ENCODE measurements at regions not wholly inside any gene's neighbourhood (a gene's known extent, or its start where the extent isn't known, plus 50 kb on each side); places are given as distances from the start of the nearest gene placed in this dataset.

GRCh38 chr5:164967354-164967753, 1461.9 kb downstream of the MAT2B start:
- Histone ChIP-seq H3K4me1 (no peaks in the 10 kb centered on the region), H3K27ac (no peak overlapping the region), H3K27me3 (replicated peaks in 1 of 7) (no peaks in the 10 kb centered on the region), H3K9me3 (peaks cover 0 to 9% (median 0%) of the 10 kb centered on the region in 8 donors), H3K36me3 (no peaks in the 10 kb centered on the region), H3K4me3 (no peak overlapping the region)
- 71 to 94% (median 81%) methylated on average over 1 of the region's 1 CpG for WGBS, 5 donors
- intact Hi-C loops (cut with DNase I; ENCODE audit: low total_unique reads): no loop called here
- DNase-seq: no peak
- TF ChIP-seq POLR2AphosphoS5 (IDR thresholded peaks at IDR 0.05) (no peak), POLR2A (IDR thresholded peaks at IDR 0.05) (no peak), CTCF (IDR thresholded peaks at IDR 0.05 in 8 of 11, conservative IDR thresholded peaks at IDR 0.05 in 3 of 11) (no peak)

DNA sequence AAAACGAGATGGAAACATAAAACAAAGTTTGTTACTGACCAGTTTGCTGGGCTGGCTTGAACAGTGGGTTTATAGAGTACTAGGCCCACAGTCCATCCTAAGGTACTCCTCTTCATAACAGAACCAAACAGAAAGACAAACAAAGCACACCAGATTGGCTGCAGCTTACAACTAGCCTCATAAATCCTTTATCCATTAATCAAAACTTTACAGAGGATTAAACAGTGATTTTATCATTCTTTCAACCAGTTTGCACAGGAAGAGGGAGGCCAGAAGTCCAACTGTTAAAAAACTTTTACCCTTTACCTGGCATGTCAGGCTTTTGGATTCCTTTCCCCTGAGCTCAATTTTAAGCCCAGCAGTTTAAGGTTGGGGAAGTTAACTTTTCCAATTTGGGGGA, 1467.6 kb downstream of the MAT2B start:
- 32 to 52% (median 42%) methylated on average over 1 of the region's 1 CpG for WGBS, 5 donors
- DNase-seq: no peak
- TF ChIP-seq CTCF (IDR thresholded peaks at IDR 0.05 in 8 of 11, conservative IDR thresholded peaks at IDR 0.05 in 3 of 11) (no peak), POLR2AphosphoS5 (IDR thresholded peaks at IDR 0.05) (no peak), POLR2A (IDR thresholded peaks at IDR 0.05) (no peak)
- intact Hi-C loops (cut with DNase I; ENCODE audit: low total_unique reads): no loop called here
- H3K4me1 ChIP-seq: no peaks in the 10 kb centered on the region
- H3K36me3 ChIP-seq: no peaks in the 10 kb centered on the region
- no peak overlapping the region for H3K4me3 ChIP-seq
- no peak overlapping the region for H3K27ac ChIP-seq
- peaks cover 0 to 52% (median 34%) of the 10 kb centered on the region in 8 donors for H3K9me3 ChIP-seq
- no peaks in the 10 kb centered on the region for H3K27me3 ChIP-seq (replicated peaks in 1 of 7)

- WGBS, 5 donors: 66 to 79% (median 73%) methylated on average over 2 of the region's 2 CpGs
- TF ChIP-seq POLR2AphosphoS5 (IDR thresholded peaks at IDR 0.05) (no peak), POLR2A (IDR thresholded peaks at IDR 0.05) (no peak), CTCF (IDR thresholded peaks at IDR 0.05 in 8 of 11, conservative IDR thresholded peaks at IDR 0.05 in 3 of 11) (no peak)
- no peaks in the 10 kb centered on the region for H3K4me1 ChIP-seq
Measured at GRCh38 chr5:164975986-164976385, 1470.6 kb downstream of the MAT2B start.

GRCh38 chr5:164980480-164980879, 1475.1 kb downstream of the MAT2B start:
- Histone ChIP-seq H3K27me3 (replicated peaks in 1 of 7) (no peaks in the 10 kb centered on the region), H3K4me1 (no peaks in the 10 kb centered on the region), H3K4me3 (no peak overlapping the region), H3K9me3 (peaks cover 0 to 30% (median 16%) of the 10 kb centered on the region in 8 donors), H3K27ac (no peak overlapping the region), H3K36me3 (no peaks in the 10 kb centered on the region)
- TF ChIP-seq CTCF (IDR thresholded peaks at IDR 0.05 in 8 of 11, conservative IDR thresholded peaks at IDR 0.05 in 3 of 11) (no peak), POLR2AphosphoS5 (IDR thresholded peaks at IDR 0.05) (no peak), POLR2A (IDR thresholded peaks at IDR 0.05) (no peak)
- WGBS, 5 donors: 85 to 93% (median 88%) methylated on average over 2 of the region's 2 CpGs
- intact Hi-C loops (cut with DNase I; ENCODE audit: low total_unique reads): no loop called here
- DNase-seq: no peak

More at GRCh38 chr5:164975986-164976385, 1470.6 kb downstream of the MAT2B start:
- intact Hi-C loops (cut with DNase I; ENCODE audit: low total_unique reads): no loop called here
- Histone ChIP-seq H3K27me3 (replicated peaks in 1 of 7) (no peaks in the 10 kb centered on the region), H3K9me3 (peaks cover 0 to 53% (median 32%) of the 10 kb centered on the region in 8 donors), H3K36me3 (no peaks in the 10 kb centered on the region), H3K27ac (no peak overlapping the region), H3K4me3 (no peak overlapping the region)
- DNase-seq: no peak
